Smooth muscle cell (in vitro differentiated cells): ENCODE measurements at regions not wholly inside any gene's neighbourhood (a gene's known extent, or its start where the extent isn't known, plus 50 kb on each side); places are given as distances from the start of the nearest gene placed in this dataset.

Source experiments
- DNase-seq: peaks from one replicate; lab custom pipeline; 2025; ENCODE audit not compliant: unreplicated experiment; lab: John Stamatoyannopoulos, UW
- H2AFZ ChIP-seq: fragments of 200-600 bp; sonication (generic); 2 replicates; pipeline ENCODE4 v1.6.0; 2016; ENCODE audit warnings: antibody characterized with exemption, low read depth, mild to moderate bottlenecking
- H3F3A ChIP-seq: fragments of 200-600 bp; sonication (generic); 2 replicates; pipeline ENCODE4 v1.6.0; 2017; ENCODE audit warnings: antibody characterized with exemption, low read depth
- H3K27ac ChIP-seq: fragments of 200-600 bp; sonication (generic); 2 replicates; pipeline ENCODE4 v1.5.1; 2016; ENCODE audit warnings: low read depth, mild to moderate bottlenecking
- H3K27me3 ChIP-seq: fragments of 200-600 bp; sonication (generic); 2 replicates; pipeline ENCODE4 v1.6.1; 2016; ENCODE audit warnings: low read depth, mild to moderate bottlenecking
- H3K36me3 ChIP-seq: fragments of 200-600 bp; sonication (generic); 2 replicates; pipeline ENCODE4 v1.5.1; 2016; ENCODE audit warnings: low read depth
- H3K4me1 ChIP-seq: fragments of 200-600 bp; sonication (generic); 2 replicates; pipeline ENCODE4 v1.5.1; 2016; ENCODE audit warnings: low read depth
- H3K4me2 ChIP-seq: fragments of 200-600 bp; sonication (generic); 2 replicates; pipeline ENCODE4 v1.6.0; 2016; ENCODE audit warnings: mild to moderate bottlenecking
- H3K4me3 ChIP-seq: fragments of 200-600 bp; sonication (generic); 2 replicates; pipeline ENCODE4 v1.5.1; 2016; ENCODE audit warnings: mild to moderate bottlenecking
- H3K79me2 ChIP-seq: fragments of 200-600 bp; sonication (generic); 2 replicates; pipeline ENCODE4 v1.6.0; 2016; ENCODE audit warnings: low read depth, mild to moderate bottlenecking
- H3K9ac ChIP-seq: fragments of 200-600 bp; sonication (generic); 2 replicates; pipeline ENCODE4 v1.6.0; 2016; ENCODE audit warnings: low read depth
- H3K9me3 ChIP-seq: fragments of 200-600 bp; sonication (generic); replicated peaks from 2 replicates; pipeline ENCODE4 v1.5.1; 2016; ENCODE audit warnings: low read depth
- H4K20me1 ChIP-seq: fragments of 200-600 bp; sonication (generic); 2 replicates; pipeline ENCODE4 v1.6.0; 2016; ENCODE audit warnings: low read depth
- WGBS: methylation state at CpG from one replicate; pipeline ENCODE4 v1.1.7; 2016; ENCODE audit warnings: low lambda C conversion rate; 5-methylcytosine and 5-hydroxymethylcytosine counted together
- TF ChIP-seq, protein P1 (sequence below): fragments of 200-600 bp; sonication (generic); IDR thresholded peaks from 2 replicates; pipeline ENCODE4 v1.5.1; 2017; ENCODE audit warnings: borderline replicate concordance, mild to moderate bottlenecking, antibody characterized with exemption; ENCODE audit not compliant: insufficient read depth, poor library complexity, severe bottlenecking

- Histone ChIP-seq H2AFZ (no peak overlapping the region), H3K36me3 (no peaks in the 10 kb centered on the region), H3K4me2 (no peak overlapping the region), H3K9ac (no peak overlapping the region), H3K79me2 (no peaks in the 10 kb centered on the region), H3K4me3 (no peak overlapping the region), H3K4me1 (no peaks in the 10 kb centered on the region), H4K20me1 (no peaks in the 10 kb centered on the region), H3F3A (no peaks in the 10 kb centered on the region), H3K27me3 (no peaks in the 10 kb centered on the region), H3K27ac (no peak overlapping the region), H3K9me3 (no peaks in the 10 kb centered on the region)
- WGBS, result 87% methylated on average over 3 of the region's 3 CpGs
- TF ChIP-seq, protein P1, sequence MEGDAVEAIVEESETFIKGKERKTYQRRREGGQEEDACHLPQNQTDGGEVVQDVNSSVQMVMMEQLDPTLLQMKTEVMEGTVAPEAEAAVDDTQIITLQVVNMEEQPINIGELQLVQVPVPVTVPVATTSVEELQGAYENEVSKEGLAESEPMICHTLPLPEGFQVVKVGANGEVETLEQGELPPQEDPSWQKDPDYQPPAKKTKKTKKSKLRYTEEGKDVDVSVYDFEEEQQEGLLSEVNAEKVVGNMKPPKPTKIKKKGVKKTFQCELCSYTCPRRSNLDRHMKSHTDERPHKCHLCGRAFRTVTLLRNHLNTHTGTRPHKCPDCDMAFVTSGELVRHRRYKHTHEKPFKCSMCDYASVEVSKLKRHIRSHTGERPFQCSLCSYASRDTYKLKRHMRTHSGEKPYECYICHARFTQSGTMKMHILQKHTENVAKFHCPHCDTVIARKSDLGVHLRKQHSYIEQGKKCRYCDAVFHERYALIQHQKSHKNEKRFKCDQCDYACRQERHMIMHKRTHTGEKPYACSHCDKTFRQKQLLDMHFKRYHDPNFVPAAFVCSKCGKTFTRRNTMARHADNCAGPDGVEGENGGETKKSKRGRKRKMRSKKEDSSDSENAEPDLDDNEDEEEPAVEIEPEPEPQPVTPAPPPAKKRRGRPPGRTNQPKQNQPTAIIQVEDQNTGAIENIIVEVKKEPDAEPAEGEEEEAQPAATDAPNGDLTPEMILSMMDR, result no peak
- DNase-seq, result no peak
These were observed 410.4 kb upstream of the ID2 start for GRCh38 chr2:8271461-8271860.

DNA sequence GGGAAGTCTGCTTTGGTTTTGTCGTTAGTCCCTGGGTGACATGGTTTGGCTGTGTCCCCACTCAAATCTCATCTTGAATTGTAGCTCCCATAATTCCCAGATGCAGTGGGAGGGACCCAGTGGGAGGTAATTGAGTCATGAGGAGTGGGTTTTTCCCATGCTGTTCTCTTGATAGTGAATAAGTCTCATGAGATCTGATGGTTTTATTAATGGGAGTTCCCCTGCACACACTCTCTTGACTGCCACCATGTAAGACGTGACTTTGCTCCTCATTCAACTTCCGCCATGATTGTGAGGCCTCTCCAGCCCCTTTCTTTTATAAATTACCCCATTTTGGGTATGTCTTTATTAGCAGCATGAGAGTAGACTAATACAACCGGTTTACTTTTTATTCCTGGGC lies 405.8 kb upstream of the ID2 start:
- H3K79me2 ChIP-seq, result no peaks in the 10 kb centered on the region
- no peaks in the 10 kb centered on the region for H4K20me1 ChIP-seq
- H3K4me1 ChIP-seq, result no peaks in the 10 kb centered on the region
- TF ChIP-seq, protein P1, result no peak
- no peak overlapping the region for H3K4me3 ChIP-seq
- H3K4me2 ChIP-seq, result no peak overlapping the region
- no peak overlapping the region for H2AFZ ChIP-seq
- H3K27ac ChIP-seq, result no peak overlapping the region
- H3K9me3 ChIP-seq, result no peaks in the 10 kb centered on the region
- 91% methylated on average over 4 of the region's 4 CpGs for WGBS
- H3K27me3 ChIP-seq, result no peaks in the 10 kb centered on the region
- H3K36me3 ChIP-seq, result no peaks in the 10 kb centered on the region
- no peaks in the 10 kb centered on the region for H3F3A ChIP-seq
- DNase-seq, result no peak
- H3K9ac ChIP-seq, result no peak overlapping the region

GRCh38 chr2:8277921-8278571 lies 403.8 kb upstream of the ID2 start:
- no peaks in the 10 kb centered on the region for H3K9me3 ChIP-seq
- H3K4me3 ChIP-seq, result no peak overlapping the region
- no peak overlapping the region for H3K9ac ChIP-seq
- no peak for DNase-seq
- TF ChIP-seq, protein P1, result no peak
- no peaks in the 10 kb centered on the region for H3K79me2 ChIP-seq
- H3F3A ChIP-seq, result no peaks in the 10 kb centered on the region
- H3K4me2 ChIP-seq, result no peak overlapping the region
- no peaks in the 10 kb centered on the region for H3K4me1 ChIP-seq
- no peaks in the 10 kb centered on the region for H3K36me3 ChIP-seq
- H3K27ac ChIP-seq, result no peak overlapping the region
- H2AFZ ChIP-seq, result no peak overlapping the region
- no peaks in the 10 kb centered on the region for H4K20me1 ChIP-seq
- 91% methylated on average over 10 of the region's 10 CpGs for WGBS
- no peaks in the 10 kb centered on the region for H3K27me3 ChIP-seq

DNA sequence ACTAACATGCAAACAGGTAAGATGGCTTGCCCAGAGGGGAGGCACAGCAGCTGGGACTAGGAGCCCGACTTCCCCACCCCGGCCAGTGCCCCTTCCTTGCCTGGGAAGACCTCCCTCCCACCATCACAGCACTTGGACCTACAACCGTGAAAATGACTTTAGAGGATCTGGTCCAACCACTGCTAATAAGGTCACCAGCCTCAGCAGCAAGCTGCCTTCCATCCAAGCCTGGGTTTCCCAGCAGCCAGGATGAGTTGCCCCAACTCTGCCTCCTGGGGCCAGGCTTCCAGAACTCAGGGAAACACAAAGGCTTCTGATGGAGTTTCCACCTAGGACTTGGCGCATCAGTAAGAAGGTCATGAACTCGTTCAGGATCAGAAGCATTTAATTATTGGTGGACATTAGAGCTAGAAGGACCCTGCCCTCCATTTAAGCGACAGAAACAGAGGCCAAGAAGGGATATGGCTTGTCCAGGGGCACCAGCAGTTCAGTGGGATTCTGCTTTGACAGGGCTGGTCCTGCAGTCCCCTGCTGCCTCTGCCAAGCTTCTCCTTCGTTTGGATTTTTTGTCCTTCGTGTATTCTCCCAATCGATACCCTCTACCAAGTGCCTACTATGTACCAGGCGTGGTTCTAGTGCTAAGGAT lies 403.0 kb upstream of the ID2 start:
- DNase-seq, result no peak
- Histone ChIP-seq H3F3A (no peaks in the 10 kb centered on the region), H3K4me3 (no peak overlapping the region), H3K36me3 (no peaks in the 10 kb centered on the region), H2AFZ (no peak overlapping the region), H3K27ac (no peak overlapping the region), H4K20me1 (no peaks in the 10 kb centered on the region), H3K4me2 (no peak overlapping the region), H3K9ac (no peak overlapping the region), H3K27me3 (no peaks in the 10 kb centered on the region), H3K79me2 (no peaks in the 10 kb centered on the region), H3K9me3 (no peaks in the 10 kb centered on the region), H3K4me1 (no peaks in the 10 kb centered on the region)
- TF ChIP-seq, protein P1, result no peak
- WGBS, result 91% methylated on average over 10 of the region's 10 CpGs
